Gastroesophageal sphincter (tissue), 4 donors: ENCODE measurements at regions not wholly inside any gene's neighbourhood (a gene's known extent, or its start where the extent isn't known, plus 50 kb on each side); places are given as distances from the start of the nearest gene placed in this dataset.

Source experiments
- ATAC-seq: fragments of 150-250 bp; one replicate; pipeline ENCODE4 v1.9.1; 2016; ENCODE audit warnings: mild to moderate bottlenecking, moderate library complexity
- H3K27ac ChIP-seq, 4 donors: fragments of 200-600 bp; sonication (generic) in 3 of 4; 1 replicate in 3 of 4; 2 replicates in 1 of 4; pipeline ENCODE4 v1.5.1; 2016 to 2019
- H3K27me3 ChIP-seq: fragments of 200-600 bp; sonication (generic); one replicate; pipeline ENCODE4 v1.5.1; 2019
- H3K36me3 ChIP-seq, 2 donors: fragments of 200-600 bp; sonication (generic); one replicate each; pipeline ENCODE4 v1.5.1; 2019; ENCODE audit warnings: control low read depth in 1 of 2
- H3K4me1 ChIP-seq, 3 donors: fragments of 200-600 bp; sonication (generic); 1 replicate in 2 of 3; 2 replicates in 1 of 3; pipeline ENCODE4 v1.5.1; 2016 to 2019; ENCODE audit warnings: control low read depth in 2 of 3
- H3K4me3 ChIP-seq, 2 donors: fragments of 200-600 bp; sonication (generic); one replicate each; pipeline ENCODE4 v1.5.1; 2019; ENCODE audit warnings: mild to moderate bottlenecking in 1 of 2, moderate library complexity in 1 of 2
- H3K9me3 ChIP-seq, 3 donors: fragments of 200-600 bp; sonication (generic); one replicate each; pipeline ENCODE4 v1.5.1; 2017 to 2019; ENCODE audit warnings: control low read depth in 2 of 3
- CTCF ChIP-seq, 4 experiments: fragments of 200-600 bp in 2 of 4; fragments of 450-650 bp in 2 of 4; sonication (generic) in 1 of 4; IDR thresholded peaks; one replicate each; pipeline ENCODE4 v1.5.1; 2017 to 2019; ENCODE audit warnings: antibody characterized with exemption in 4 of 4, mild to moderate bottlenecking in 2 of 4, moderate library complexity in 2 of 4
- EP300 ChIP-seq: sonication (generic); formaldehyde crosslinking; IDR thresholded peaks from one replicate; pipeline ENCODE4 v1.6.1; 2017; ENCODE audit warnings: antibody characterized with exemption, mild to moderate bottlenecking
- POLR2A ChIP-seq, 2 donors: fragments of 450-650 bp; IDR thresholded peaks; one replicate each; pipeline ENCODE4 v1.6.1; 2017; ENCODE audit warnings: antibody characterized with exemption in 2 of 2, mild to moderate bottlenecking in 2 of 2, moderate library complexity in 1 of 2
- POLR2AphosphoS5 ChIP-seq: sonication (generic); formaldehyde crosslinking; IDR thresholded peaks from one replicate; pipeline ENCODE4 v1.6.1; 2017; ENCODE audit warnings: antibody characterized with exemption
- WGBS, 2 donors: methylation state at CpG; one replicate each; pipeline ENCODE4 v1.1.5; 2018; ENCODE audit warnings: low coverage in 1 of 2; 5-methylcytosine and 5-hydroxymethylcytosine counted together

GRCh38 chr1:229943148-229943714 lies 123.8 kb upstream of the GALNT2 start:
- Histone ChIP-seq H3K27me3 (no peaks in the 10 kb centered on the region), H3K4me1 (no peaks in the 10 kb centered on the region), H3K4me3 (no peak overlapping the region), H3K27ac (no peak overlapping the region), H3K36me3 (no peaks in the 10 kb centered on the region), H3K9me3 (no peaks in the 10 kb centered on the region)
- WGBS, 2 donors = 77 to 90% methylated on average over 7 of the region's 7 CpGs
- TF ChIP-seq POLR2AphosphoS5 = no peak
- TF ChIP-seq POLR2A (IDR thresholded peaks at IDR 0.05) = no peak
- ATAC-seq = no peak

GRCh38 chr1:229943988-229944743 lies 122.9 kb upstream of the GALNT2 start:
- Histone ChIP-seq H3K4me3 (no peak overlapping the region), H3K9me3 (no peaks in the 10 kb centered on the region), H3K27ac (no peak overlapping the region), H3K27me3 (no peaks in the 10 kb centered on the region), H3K36me3 (no peaks in the 10 kb centered on the region), H3K4me1 (no peaks in the 10 kb centered on the region)
- no peak for TF ChIP-seq POLR2AphosphoS5
- no peak for TF ChIP-seq CTCF (IDR thresholded peaks at IDR 0.05)
- no peak for TF ChIP-seq EP300
- TF ChIP-seq POLR2A (IDR thresholded peaks at IDR 0.05) = no peak
- ATAC-seq = no peak
- WGBS, 2 donors = 90 to 96% methylated on average over 4 to 9 of the region's 29 CpGs

GRCh38 chr1:229945795-229946194 lies 121.2 kb upstream of the GALNT2 start:
- H3K27me3 ChIP-seq = no peaks in the 10 kb centered on the region
- no peaks in the 10 kb centered on the region for H3K9me3 ChIP-seq
- no peak overlapping the region for H3K27ac ChIP-seq
- WGBS, 2 donors = 100% methylated on average over 4 of the region's 4 CpGs; no CpG with 5 or more reads in 1 of the 2 donors
- no peaks in the 10 kb centered on the region for H3K4me1 ChIP-seq
- TF ChIP-seq EP300 (no peak), POLR2AphosphoS5 (no peak), CTCF (IDR thresholded peaks at IDR 0.05) (no peak), POLR2A (IDR thresholded peaks at IDR 0.05) (no peak)
- no peak for ATAC-seq
- no peak overlapping the region for H3K4me3 ChIP-seq
- no peaks in the 10 kb centered on the region for H3K36me3 ChIP-seq

GRCh38 chr1:229947968-229948367 lies 119.1 kb upstream of the GALNT2 start:
- no peak overlapping the region for H3K27ac ChIP-seq
- 65 to 68% methylated on average over 2 to 3 of the region's 3 CpGs for WGBS, 2 donors
- no peaks in the 10 kb centered on the region for H3K36me3 ChIP-seq
- peaks cover 0 to 11% (median 10%) of the 10 kb centered on the region in 3 donors for H3K4me1 ChIP-seq
- TF ChIP-seq POLR2A (IDR thresholded peaks at IDR 0.05) = no peak
- TF ChIP-seq POLR2AphosphoS5 = no peak
- TF ChIP-seq EP300 = no peak
- no peak for TF ChIP-seq CTCF (IDR thresholded peaks at IDR 0.05)
- no peak for ATAC-seq
- no peaks in the 10 kb centered on the region for H3K27me3 ChIP-seq
- H3K9me3 ChIP-seq = no peaks in the 10 kb centered on the region
- no peak overlapping the region for H3K4me3 ChIP-seq

- Histone ChIP-seq H3K36me3 (no peaks in the 10 kb centered on the region), H3K4me3 (no peak overlapping the region), H3K4me1 (peaks cover 0 to 16% (median 13%) of the 10 kb centered on the region in 3 donors), H3K27me3 (no peaks in the 10 kb centered on the region), H3K27ac (no peak overlapping the region), H3K9me3 (no peaks in the 10 kb centered on the region)
- no peak for TF ChIP-seq POLR2A (IDR thresholded peaks at IDR 0.05)
- TF ChIP-seq POLR2AphosphoS5 = no peak
- no peak for TF ChIP-seq EP300
- TF ChIP-seq CTCF (IDR thresholded peaks at IDR 0.05) = no peak
- WGBS, 2 donors = 77 to 80% methylated on average over 3 of the region's 9 CpGs
- ATAC-seq = no peak
These were observed 118.6 kb upstream of the GALNT2 start for GRCh38 chr1:229948438-229948837.
